T-helper 2 cell treated with Interferon-gamma antibody and Interleukin-4, amounts not matched to agents 100 ng/mL and 5 ng/mL, for 36 hours (primary cell): ENCODE measurements at regions not wholly inside any gene's neighbourhood (a gene's known extent, or its start where the extent isn't known, plus 50 kb on each side); places are given as distances from the start of the nearest gene placed in this dataset.
"Not testable (repeated sequence)": the region's sequence is repeated elsewhere in the genome, so short reads cannot be mapped to it uniquely, and the experiment has no call there.

Experiments
- intact Hi-C: fragments of 100-400 bp; cut with micrococcal nuclease; formaldehyde crosslinking; loops from one replicate; pipeline ENCODE4 v1.15.1; 2023

DNA sequence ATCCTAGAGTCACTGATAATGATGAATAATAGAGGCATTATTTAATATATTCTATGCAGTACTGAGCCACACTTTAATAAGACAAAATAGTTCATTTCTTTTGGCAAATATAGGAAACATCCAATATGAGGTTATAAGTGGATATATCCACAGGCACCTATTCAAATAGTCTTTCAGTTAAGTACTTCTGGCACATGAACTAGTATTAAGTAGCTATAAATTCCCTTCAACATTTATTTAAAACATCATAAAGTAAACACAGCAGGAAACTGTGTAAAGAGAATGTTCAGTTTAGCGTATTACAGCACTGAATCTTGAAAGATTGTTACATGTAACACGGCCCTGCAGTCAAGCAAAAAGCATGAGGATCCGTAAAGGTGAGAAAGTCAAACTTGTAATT, 463.3 kb upstream of the KLF12 start:
- intact Hi-C loops, result no loop called here

DNA sequence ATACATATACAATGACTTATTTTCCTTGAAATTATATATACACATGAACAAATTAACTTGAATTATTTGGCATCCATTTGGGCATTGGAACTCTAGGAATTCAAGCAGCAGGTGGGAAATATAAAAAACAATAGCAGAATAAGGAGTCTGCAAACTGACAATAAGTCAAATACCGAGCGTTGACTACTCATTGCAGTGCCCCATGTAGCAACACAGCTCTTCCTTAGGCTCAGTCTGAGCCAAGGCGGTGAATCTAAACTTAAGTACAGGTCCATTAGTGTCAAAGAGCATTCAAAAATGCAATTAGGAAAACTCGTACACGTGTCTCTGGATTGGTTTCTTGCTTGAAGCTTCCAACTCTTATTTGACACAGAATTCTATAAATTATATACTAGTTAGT, 462.5 kb upstream of the KLF12 start:
- intact Hi-C loops, result no loop called here

DNA sequence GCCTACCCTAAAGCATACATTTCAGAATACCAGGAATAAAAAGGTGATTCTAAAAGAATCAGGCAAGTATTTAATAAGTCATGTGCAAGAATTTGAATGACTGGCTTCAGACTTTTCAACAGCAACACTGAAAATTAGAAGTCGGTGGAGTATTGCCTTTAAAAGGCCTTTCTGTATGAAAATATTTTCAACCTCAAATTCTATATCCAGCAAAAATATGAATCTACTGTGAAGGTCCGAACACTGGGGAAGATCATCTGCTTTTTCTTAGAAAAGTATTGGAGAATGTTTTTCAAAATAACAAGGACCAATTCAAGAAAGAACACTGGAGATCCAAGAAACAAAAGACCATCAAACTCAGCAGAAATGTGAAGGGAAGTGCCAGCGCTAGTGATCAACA, 459.5 kb upstream of the KLF12 start:
- intact Hi-C loops, result no loop called here

DNA sequence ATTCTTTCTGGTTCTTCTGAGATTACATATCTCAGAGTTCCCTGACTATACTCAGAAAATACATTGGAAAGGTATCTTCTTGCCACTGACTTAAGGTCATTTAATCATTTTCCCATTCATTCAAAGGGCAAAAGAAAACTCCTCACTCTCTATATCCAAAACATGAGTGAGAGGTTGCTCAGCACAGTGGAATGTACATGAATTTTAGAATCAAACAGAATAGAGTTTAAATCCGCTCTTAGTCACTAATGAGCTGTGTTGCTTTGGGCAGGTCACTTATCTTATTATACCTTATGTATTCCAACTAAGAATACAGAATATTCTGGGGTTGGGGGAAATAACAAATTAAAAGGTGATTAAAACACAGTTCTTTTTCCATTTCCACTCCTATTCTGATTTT, 452.6 kb upstream of the KLF12 start:
- intact Hi-C loops, result no loop called here

DNA sequence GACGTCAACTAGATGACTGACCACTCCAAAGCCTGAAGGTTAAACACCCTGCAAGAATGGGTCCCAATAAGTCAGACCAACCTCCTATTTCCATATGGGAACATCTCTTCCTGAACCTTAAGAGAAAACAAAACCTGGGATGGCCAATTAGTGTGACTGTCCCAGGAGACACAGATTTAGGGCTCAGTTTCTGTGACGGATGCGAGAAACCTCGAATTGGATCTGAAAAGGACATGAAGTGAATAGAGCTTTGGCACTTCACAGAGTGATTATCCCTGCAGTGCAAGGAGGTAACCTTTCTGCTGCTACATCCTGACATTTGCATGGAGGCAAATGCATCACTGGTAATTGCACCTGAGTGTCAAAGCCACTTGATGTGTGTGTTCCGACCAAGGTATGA, 442.2 kb upstream of the KLF12 start:
- intact Hi-C loops, result loop anchor here (10.0 kb wide), 2 partner anchors 638 to 822 kb away; no protein-coding TSS in a partner anchor

DNA sequence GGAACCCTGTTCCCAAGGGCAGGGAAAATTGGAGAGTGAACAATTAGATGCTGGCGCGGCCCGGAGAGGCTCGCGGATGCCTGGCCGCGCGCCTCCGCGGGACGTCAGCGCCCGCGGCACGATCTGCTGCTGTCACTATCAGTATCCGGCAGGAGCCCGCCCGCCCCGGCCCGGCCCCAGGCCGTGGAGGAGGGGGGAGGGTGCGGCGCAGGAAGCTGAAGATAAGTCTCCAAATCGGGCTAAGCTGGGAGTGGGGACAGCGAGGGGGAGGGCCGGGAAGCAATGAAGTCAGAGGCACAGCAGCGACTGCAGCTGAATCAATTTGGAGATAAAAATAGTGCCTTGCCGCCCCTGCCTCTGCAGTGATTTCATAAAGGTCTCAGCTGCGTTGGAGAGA, 441.5 kb upstream of the KLF12 start:
- intact Hi-C loops, result loop anchor here (10.0 kb wide), 2 partner anchors 639 to 821 kb away; no protein-coding TSS in a partner anchor

DNA sequence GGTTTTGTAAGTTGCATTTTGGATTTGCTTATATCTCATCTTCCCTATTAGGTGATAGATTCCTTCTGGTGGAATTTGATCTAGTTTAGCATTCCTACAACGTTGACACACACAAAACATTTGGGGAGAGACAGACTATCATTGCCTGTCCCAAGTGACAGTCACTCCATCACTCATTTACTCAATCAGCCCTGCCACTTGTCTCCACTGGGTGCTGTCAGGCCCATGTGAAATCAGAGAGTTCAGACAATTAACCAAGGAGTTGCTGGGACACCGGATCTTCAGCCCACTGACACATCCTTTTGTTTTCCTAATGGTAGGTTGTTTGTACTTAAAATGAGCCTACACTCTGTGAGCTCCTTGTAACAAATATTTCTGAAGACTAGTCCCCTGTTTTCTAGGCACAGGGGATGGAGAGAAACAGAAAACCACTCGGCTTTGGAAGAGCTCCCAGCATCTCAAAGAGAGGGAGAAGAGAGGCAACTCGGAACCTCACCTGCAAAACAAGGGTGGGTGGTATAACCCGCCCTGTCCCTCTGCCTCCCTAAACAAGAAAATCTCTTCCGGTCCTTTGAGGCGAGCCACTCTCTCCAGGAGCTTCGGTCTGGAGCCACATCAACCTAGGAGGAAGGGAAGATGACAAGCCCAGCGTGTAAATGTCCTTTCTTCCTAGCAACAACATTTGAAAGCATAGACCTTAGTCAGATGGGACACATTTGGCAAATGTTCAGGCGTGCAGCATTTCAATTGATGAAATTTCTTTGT, 440.9 kb upstream of the KLF12 start:
- intact Hi-C loops, result loop anchor here (10.0 kb wide), 2 partner anchors 640 to 820 kb away; no protein-coding TSS in a partner anchor

DNA sequence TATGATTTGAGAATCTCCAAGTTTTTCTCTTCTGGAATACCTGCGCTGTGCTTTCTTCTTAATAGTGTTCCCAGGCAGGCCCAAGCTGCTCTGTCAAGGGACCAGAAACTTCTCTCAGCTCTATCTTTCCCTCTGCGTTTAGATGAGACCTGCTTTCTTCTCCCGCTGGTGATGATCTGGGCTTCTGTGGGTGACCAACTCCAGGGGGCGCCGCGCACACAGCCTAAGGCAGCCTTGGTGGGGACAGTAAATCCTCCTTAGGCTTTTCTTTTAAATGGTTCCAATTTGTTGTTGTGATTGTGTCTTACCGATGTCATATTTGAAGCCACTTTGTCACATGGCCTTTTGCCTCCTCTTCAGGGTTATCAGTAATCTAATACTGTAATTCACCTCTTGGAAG, 439.4 kb upstream of the KLF12 start:
- intact Hi-C loops, result loop anchor here (10.0 kb wide), 2 partner anchors 641 to 819 kb away; no protein-coding TSS in a partner anchor

DNA sequence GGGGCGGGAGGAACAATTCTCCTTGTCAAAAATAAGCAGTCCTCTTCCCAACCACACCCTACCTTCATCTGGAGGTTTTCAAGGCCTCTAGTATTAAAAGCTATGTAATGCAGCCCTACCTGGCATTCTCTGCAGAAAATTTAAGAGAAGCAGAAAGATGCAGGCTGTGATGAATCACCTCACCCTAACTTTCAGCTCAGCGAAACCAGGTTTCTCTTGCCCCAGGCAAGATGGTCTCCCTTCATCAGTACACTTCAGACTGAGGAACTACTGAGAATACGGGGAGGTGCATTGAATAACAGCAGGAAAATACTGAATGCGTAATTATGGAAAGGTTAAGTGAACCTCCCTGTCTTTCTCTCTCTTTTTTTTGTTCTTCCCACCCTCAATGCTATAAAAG, 437.6 kb upstream of the KLF12 start:
- intact Hi-C loops, result loop anchor here (10.0 kb wide), 2 partner anchors 643 to 817 kb away; no protein-coding TSS in a partner anchor

DNA sequence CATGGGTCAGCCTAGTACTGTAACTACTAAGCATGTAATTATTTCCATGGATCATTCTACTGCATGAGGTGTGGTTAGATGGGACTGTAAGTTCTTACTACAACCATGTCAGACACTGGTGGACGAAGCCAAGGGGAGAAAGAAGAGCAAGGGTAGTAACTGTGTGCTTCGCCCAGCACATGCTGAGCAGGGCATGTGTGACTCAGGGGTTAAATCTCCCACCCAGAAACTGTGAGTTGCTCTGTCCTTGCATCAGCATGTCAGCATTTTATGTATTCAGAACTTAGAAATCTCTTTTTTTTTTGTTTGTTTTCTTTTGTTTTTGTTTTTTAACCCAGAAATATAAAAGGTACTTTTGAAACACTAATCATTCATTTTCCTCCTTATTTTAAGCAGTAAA, 436.6 kb upstream of the KLF12 start:
- intact Hi-C loops, result loop anchor here (10.0 kb wide), 2 partner anchors 644 to 816 kb away; no protein-coding TSS in a partner anchor

DNA sequence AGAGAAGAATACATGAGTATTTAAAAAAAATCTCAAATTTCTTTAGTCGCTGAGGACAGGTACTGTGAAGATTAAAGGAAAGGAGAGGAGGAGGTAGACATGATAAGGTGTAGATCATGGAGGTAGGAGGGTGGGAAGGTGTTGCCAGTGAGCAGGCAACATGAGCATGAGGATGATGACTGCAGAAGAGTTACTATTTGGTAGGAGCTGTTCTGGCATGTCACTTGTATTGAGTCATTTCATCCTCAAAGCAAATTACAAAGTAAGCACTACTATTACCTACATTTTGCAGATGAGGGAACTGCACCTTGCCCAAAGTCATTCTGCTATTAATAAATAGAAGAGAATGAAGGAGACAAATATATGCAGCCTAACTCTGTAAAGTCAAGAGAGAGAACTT, 435.8 kb upstream of the KLF12 start:
- intact Hi-C loops, result loop anchor here (10.0 kb wide), 2 partner anchors 645 to 815 kb away; no protein-coding TSS in a partner anchor

DNA sequence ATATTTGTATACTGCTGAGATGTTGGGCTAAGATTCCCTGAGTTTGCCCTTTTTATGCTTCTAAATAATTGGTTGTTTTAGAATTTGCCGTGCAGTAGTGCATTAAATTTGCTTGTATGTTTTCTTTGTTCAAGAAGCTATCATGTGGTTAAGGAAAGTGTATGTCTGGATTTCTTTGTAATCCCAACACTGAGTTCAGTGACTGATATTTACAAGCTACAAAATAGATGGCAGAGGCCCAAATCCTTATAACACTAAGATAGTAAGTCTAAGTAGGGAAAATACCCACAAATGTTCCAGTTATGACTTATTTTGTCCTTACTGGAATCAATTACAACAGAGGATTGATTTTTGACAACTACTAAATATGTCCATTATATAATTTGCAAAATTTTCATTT, 435.0 kb upstream of the KLF12 start:
- intact Hi-C loops, result no loop called here

DNA sequence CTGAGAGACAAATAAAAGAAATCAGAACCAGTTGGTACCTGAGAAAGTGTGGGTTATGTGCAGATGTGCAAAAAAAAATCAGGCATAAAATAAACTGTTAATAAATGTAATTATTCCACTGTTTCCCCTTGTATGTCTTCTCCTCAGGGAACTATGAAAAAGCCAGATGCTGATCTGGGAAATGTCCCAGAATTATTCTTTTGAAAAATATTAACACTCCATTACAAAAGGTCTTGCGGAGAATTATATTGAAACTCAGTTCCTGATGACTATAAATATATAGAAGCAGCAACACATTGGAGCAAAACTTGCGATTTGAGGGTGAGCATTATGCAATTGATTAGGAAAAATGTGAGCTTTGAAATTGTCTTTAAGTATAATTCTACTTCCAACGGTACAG, 433.3 kb upstream of the KLF12 start:
- intact Hi-C loops, result no loop called here

DNA sequence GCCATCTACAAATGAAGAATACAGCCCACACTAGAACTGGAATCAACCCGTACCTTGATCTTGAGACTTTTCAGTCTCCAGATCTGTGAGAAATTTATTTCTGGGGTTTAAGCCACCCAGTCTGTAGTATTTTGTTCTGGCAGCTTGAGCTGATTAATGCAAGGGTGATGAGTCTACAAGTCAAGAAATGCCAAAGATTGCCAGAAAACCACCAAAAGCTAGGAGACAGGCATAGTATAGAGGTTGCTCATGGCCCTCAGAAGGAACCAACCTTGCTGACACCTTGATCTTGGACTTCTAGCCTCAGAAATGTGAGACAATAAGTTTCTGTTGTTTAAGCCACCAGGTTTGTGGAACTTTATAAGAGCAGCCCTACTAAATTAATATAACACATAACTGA, 428.2 kb upstream of the KLF12 start:
- intact Hi-C loops, result no loop called here

DNA sequence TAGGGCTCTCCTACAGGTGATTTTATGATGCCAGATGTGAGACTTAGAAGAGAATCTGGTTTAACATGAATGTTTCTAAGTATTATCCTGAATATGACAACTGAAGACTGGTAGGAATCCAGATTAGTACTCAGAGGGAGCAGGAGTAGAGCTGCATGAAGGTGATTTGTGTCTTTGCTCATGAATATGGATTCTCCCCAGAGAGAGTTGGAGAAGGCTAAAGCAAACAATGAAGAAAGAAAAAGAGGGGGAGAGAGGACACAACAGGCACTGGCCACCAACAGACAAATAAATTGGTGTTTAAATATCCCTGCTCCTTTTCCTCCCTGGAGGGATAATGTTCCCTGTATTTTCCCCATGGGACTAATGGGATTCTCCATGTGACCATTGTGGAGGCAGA, 427.0 kb upstream of the KLF12 start:
- intact Hi-C loops, result no loop called here

DNA sequence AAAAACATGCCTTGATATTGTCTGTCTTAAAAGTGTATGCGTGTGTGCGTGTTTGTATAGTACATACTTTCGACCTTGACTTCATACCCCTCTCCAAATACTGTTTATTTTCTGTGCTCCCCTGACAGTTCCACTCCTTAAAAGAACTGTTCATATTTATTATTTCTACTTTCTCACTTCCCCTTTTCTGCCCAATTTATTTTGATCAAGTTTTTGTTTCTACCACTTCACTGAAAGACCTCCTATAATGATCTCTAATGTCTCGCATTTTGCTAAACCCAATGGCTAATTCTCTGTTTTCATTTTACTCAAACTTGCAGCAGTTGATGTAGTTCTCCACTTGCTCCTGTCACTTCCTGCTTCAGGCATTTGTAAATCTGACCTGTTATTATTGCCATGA, 426.1 kb upstream of the KLF12 start:
- intact Hi-C loops, result no loop called here

DNA sequence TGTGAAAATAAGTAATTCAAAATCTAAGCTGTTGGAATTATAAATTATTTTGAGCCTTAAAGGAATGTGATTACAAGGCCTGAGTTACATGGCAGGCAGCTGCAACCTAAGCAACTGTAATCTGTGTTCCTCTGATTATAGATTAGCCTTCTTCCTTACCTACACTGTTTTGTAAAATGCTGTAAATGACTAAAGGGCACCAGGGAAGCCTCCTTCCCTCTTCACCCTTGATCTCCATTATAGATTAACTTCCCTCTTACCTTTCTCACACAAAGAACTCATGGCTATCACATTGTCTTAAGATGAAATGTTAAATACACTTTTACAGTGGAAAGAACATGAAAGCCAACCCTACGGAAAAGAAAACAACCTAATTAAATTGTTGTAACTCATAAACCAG, 423.7 kb upstream of the KLF12 start:
- intact Hi-C loops, result no loop called here

DNA sequence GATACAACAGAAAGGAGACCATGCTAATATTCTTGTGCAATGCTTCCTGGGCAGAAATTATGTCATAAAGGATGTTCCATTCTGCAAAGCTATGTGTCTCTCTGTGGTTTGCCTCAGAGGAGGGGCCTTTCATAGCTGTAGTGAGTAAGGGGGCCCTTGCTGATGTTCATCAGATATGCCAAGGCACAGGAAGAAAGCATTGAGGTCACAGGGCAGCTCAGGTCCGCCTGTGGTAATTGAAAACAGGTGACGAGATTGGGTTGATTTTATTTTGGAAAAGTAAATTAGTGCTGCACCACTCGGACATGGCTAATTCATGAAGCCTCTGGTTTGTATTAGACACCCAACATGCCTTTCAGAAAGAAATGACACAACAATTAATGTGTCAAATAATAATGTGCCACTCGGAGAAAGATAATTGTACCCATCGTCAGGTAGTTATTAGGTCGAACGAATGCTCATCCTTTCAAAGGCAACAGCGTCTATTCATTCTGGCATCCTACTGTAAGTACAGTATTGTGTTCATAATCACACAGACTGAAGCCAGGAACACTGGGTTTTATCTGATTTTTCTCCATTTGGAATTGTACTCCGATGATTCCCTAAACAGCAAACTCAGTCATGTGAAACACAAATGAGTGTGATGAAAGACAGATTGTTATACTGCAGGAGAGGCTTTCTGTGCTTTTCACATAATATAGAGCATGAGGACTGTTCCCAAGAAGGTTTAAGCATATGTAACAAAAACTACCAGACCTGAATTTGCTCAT, 421.6 kb upstream of the KLF12 start:
- intact Hi-C loops, result no loop called here

DNA sequence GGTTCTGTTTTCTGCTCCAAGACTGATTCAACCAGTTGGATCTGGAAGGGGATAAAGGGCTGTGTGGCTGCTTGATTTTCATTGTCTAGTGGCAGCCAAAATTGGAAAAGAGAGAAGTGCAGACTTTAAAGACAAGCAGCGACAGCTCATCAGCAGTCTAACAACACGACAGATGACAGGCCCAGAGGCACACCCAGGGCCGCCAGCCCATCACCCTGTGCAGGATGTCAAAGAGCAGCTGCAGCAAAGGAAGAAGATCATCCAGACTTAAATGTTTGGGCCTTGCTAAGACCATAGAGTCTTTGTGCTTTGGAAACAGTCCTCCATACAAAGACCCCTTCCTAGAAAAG, 421.0 kb upstream of the KLF12 start:
- intact Hi-C loops, result no loop called here

DNA sequence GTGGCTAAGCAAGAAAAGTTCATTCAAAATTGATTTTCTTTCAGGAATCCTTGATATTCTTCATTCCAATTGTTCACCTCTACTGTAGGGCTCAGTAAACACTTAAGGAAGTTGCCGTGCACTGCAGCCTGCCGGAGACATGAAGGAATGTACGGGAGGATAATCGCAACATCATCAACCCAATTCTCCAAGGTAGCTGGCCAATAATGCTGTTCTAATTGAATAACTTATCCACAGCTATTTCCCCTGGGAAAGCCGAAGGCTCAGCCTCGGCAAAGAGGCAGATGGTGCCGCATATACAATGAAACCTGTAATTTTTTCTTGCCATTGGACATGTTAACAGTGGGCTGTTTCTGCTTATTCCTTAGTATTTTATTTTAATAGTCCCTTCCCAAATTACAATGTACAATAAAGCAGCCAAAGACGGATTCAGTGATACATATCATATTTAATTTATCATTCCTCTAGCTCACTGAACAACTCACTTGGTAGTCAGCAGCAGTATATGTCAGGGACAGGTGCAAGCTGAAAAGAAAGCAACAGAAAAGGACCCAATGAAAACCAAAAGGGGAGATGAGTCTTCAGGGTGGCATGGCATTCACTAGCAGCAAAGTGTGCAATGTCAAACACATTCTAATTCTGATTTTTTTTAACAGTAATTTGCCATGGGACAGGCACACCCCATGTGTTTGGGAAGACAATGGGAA, 420.5 kb upstream of the KLF12 start:
- intact Hi-C loops, result loop anchor here (5.0 kb wide), 1 partner anchor 258 kb away; no protein-coding TSS in a partner anchor

DNA sequence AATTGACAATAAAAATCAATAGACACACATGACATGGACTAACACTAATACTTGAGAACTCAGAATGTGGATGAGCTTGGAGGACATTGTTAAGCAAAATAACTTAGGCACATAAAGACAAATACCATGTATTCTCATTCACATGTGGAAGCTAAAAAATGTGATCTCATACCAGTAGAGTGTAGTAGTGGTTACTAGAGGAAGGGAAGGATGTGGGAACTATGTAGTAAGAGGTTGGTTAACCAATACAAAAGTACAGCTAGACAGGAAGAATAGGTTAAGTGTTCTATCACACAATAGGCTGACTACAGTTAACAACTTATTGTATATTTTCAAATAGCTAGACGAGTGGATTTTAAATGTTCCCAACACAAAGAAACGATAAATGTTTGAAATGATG, 415.8 kb upstream of the KLF12 start:
- intact Hi-C loops, result loop anchor here (5.0 kb wide), 1 partner anchor 262 kb away; no protein-coding TSS in a partner anchor

DNA sequence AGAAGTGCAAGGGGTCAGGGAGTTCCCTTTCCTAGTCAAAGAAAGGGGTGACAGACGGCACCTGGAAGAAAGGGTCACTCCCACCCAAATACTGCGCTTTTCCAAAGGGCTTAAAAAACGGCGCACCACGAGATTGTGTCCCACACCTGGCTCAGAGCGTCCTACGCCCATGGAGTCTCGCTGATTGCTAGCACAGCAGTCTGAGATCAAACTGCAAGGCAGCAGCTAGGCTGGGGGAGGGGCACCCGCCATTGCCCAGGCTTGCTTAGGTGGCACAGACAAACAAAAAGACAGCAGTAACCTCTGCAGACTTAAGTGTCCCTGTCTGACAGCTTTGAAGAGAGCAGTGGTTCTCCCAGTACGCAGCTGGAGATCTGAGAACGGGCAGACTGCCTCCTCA, 402.4 kb upstream of the KLF12 start:
- intact Hi-C loops, result not testable (repeated sequence)
